Occipital lobe (tissue), 1 donor: ENCODE measurements at regions not wholly inside any gene's neighbourhood (a gene's known extent, or its start where the extent isn't known, plus 50 kb on each side); places are given as distances from the start of the nearest gene placed in this dataset.

Experiments used
- DNase-seq: peaks from one replicate; lab custom pipeline; 2025; lab: John Stamatoyannopoulos, UW

DNA sequence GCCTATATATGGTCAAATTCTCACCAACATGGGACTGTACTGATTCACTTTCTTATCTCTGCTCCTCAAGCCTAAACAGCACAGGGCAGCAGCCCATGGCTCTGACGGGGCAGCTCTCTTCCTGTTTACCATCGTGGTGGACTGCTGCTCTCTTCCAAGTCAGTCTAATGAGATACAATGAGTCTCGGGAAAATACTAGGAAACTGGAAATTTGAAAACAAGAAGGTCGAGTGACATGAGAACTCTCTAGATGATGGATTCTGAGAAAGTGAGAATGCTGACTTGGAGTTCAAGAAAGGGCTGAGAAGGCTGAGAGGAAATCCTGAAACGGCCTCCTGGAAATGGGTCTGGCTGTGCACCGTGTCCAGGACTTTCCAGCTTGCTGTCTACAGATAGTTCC lies 122.8 kb upstream of the ARGLU1 start:
- no peak for DNase-seq

DNA sequence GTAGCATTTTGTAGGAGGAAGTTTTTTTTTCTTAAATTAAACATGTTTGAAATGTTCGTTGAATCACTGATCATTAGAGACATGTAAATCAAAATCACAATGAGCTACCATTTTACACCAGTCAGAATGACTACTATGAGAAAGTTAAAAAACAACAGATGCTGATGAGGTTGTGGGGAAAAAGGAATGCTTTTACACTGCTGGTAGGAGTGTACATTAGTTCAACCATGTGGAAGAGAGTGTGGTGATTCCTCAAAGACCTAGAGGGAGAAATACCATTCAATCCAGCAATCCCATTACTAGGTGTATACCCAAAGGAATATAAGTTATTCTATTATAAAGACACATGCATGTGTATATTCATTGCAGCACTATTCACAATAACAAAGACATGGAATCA lies 122.0 kb upstream of the ARGLU1 start:
- DNase-seq = no peak

GRCh38 chr13:106688940-106689339 lies 121.0 kb upstream of the ARGLU1 start:
- no peak for DNase-seq

GRCh38 chr13:106686163-106686562 lies 118.2 kb upstream of the ARGLU1 start:
- DNase-seq = no peak

- no peak for DNase-seq
Measured at GRCh38 chr13:106685143-106685542, 117.2 kb upstream of the ARGLU1 start.

GRCh38 chr13:106683918-106684317 lies 116.0 kb upstream of the ARGLU1 start:
- no peak for DNase-seq

DNA sequence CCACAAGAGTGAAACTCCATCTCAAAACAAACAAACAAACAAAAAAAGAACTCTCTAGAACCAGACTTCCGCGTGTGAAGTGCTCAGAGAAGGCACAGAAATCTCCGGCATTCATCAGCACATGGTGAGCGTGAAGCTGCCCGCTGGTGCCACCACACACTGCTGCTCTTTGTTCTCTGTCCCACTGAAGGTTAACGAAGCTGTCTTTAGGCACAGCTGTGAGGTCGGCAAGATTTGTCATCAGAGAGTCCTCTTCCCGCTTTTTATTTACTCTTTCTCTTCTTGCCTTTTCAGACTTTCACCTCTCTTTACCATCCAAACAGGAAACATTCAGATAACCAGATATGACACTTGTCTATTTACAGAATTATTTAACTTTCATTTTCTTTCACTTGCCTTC lies 115.2 kb upstream of the ARGLU1 start:
- no peak for DNase-seq

- DNase-seq = no peak
Measured at GRCh38 chr13:106681997-106682396, 114.1 kb upstream of the ARGLU1 start.

DNA sequence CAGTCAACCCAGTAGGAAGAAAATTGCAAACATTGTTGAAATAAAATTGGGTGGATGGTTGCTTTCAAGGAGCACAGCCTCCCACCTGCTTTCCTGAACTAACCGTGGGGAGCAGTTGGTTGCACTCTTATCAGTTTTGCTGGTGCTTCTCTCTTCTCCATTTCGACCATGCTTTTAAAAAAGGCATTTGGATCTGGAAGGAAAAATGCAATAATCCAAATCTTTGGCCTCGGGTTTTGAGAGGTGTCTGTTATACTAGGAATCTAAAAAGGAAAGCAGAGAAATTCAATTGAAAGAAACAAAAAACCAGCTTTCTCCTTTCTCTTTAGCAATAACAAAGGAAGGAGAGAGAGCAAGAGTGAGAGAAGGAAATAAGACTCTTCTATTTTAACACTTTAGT lies 113.6 kb upstream of the ARGLU1 start:
- no peak for DNase-seq

- peak; percentile 30 for DNase-seq
Measured at GRCh38 chr13:106680796-106681472, 113.0 kb upstream of the ARGLU1 start.

DNA sequence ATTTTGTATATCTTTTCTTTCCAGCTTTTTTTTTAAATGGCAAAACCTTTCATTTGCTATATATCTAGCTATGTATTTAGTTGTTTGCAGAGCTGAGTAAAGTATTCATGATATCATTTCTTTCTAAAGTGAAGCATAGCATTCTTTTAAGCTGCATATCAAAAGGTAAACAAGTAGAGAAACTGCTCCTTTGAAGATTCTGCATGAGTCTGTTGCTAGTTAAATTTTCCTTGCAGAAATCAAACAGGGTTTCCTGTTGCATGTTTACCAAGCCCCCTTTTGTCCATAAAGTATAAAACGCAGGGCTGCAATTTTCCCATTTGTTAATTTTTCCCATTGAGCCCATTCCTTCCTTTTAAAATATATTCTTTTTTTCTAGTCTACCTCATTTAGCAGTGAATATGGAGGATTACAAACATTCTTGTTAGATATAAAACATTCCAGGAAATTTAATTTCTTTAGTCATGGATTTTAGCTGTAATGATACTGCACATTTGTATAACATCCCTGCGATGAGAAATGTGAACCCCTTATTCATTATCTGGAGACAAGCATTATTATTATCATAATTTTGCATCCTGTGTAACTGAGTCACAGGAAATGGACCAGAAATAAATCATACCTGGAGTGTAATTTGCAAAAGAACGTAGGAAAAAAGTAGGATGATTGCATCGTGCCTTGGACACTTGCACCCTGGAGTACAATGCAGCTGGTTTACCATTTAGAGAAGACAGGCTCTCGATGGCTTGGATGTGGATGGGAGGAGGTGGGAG lies 110.9 kb upstream of the ARGLU1 start:
- DNase-seq = no peak

GRCh38 chr13:106675311-106675710 lies 107.4 kb upstream of the ARGLU1 start:
- DNase-seq = no peak

- no peak for DNase-seq
Measured at GRCh38 chr13:106660746-106661625, 93.0 kb upstream of the ARGLU1 start.

DNA sequence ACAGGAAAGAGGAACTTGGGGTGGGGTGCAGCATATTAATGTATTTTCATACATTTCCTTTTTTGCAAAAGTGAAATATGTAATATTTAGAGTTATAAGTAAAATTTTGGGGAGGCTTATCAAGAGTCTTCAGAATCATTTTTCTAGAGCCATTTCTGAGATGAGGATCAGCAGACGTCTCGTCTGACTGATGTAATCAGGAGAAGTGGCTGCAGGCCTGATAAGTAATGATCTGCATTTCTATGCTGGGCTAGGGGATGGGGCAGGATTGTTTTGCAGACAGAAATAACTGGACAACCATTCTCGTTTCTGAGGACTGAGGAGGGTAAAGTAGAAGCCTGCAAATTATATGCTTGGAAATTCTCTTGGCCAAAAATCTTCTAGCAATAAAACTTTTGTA lies 89.2 kb upstream of the ARGLU1 start:
- DNase-seq = no peak

GRCh38 chr13:106656186-106656585 lies 88.2 kb upstream of the ARGLU1 start:
- DNase-seq = no peak

- no peak for DNase-seq
Measured at GRCh38 chr13:106651442-106651841, 83.5 kb upstream of the ARGLU1 start.

DNA sequence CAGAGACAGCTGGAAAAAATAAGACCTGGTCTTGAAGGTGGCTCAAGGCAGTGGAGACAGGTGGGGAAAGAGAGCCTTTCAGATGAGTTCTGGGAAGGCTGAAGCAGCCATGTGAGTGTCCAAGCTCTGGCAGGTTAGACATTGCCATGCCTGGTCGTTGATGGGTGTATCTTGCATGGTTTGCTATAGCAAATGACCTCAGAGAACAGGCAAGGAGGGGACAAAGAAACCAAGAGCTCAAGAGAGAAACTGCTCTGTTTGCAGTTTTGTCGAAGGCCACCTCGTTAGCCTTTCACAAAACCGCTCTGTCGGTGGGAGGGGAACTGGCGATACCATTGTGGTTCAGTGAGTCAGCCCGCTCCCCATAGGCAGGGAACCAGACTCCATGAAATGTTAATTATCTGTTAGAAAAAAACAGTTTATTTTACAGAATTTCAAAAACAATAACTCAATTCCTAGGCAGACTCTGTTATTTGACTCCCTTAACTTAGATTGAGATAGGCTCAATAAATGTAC lies 82.8 kb upstream of the ARGLU1 start:
- no peak for DNase-seq

DNA sequence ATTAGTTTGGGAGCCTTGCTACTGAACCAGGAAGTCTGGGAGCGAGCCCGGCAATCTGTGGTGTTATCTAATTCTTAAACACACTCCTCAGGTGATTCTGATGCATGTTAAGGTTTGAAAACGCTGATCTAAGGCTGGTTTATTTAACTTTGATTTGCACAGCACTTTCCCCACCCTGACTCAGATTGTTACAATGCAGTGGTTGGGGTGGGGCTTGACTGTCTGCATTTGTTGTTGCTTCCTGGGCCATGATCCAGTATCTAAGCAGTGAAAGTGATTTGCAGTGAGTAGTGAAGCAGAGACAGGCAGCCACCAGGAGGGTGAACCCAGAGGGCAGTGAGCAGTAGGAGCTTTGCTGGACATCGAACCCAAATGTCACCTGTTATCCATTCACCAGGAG lies 81.6 kb upstream of the ARGLU1 start:
- no peak for DNase-seq

DNA sequence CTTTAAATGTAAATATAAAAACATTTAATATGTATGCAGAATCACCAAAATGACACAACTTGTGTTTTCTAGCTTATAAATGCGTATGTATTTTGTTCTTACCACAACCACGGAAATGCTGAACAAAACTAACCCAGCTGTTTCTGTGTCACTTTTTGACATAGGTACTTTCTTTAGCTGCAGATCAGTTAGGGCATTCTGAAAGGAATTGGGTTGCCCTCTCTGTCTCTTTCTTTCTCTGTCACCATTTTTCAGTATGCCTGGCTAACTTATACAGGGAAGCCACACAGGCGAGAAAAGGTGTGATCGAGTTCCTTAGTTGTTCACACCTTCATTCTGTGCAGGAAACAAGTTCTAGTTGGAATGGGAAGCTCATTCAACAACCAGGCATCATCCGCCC lies 72.6 kb upstream of the ARGLU1 start:
- DNase-seq = no peak

- no peak for DNase-seq
Measured at GRCh38 chr13:106637519-106637918, 69.6 kb upstream of the ARGLU1 start.

- DNase-seq = no peak
Measured at GRCh38 chr13:106636492-106636891, 68.6 kb upstream of the ARGLU1 start.

- DNase-seq = no peak
Measured at GRCh38 chr13:106635616-106636015, 67.7 kb upstream of the ARGLU1 start.
